Progenitor cell of endocrine pancreas (in vitro differentiated cells): ENCODE measurements at regions not wholly inside any gene's neighbourhood (a gene's known extent, or its start where the extent isn't known, plus 50 kb on each side); places are given as distances from the start of the nearest gene placed in this dataset.

ENCODE experiments used
- DNase-seq: peaks from one replicate; pipeline ENCODE4 v3.0.0; 2021; ENCODE audit warnings: low spot score; ENCODE audit not compliant: unreplicated experiment
- H3K27ac Mint-ChIP-seq: 2 replicates; pipeline ENCODE4 v1.8.0; 2021; ENCODE audit warnings: mild to moderate bottlenecking, moderate library complexity, mixed read lengths
- H3K27me3 Mint-ChIP-seq: 2 replicates; pipeline ENCODE4 v1.8.0; 2021; ENCODE audit warnings: mixed read lengths
- H3K36me3 Mint-ChIP-seq: 2 replicates; pipeline ENCODE4 v1.8.0; 2022; ENCODE audit warnings: mixed read lengths; ENCODE audit not compliant: insufficient read depth
- H3K4me1 Mint-ChIP-seq: 2 replicates; pipeline ENCODE4 v1.8.0; 2021; ENCODE audit warnings: low read depth, mixed read lengths
- H3K4me3 Mint-ChIP-seq: 2 replicates; pipeline ENCODE4 v1.8.0; 2021; ENCODE audit warnings: low read depth, mild to moderate bottlenecking, moderate library complexity, mixed read lengths
- H3K9me3 Mint-ChIP-seq: 2 replicates; pipeline ENCODE4 v1.8.0; 2021; ENCODE audit warnings: low read depth, mixed read lengths
- TF ChIP-seq, protein P1 (sequence below): fragments of 200-600 bp; sonication (generic); IDR thresholded peaks from one replicate; pipeline ENCODE4 v1.5.0; 2021; ENCODE audit warnings: antibody characterized with exemption, mild to moderate bottlenecking; ENCODE audit not compliant: unreplicated experiment

- no peaks in the 10 kb centered on the region for H3K27me3 Mint-ChIP-seq
- no peak overlapping the region for H3K27ac Mint-ChIP-seq
- H3K4me3 Mint-ChIP-seq = no peak overlapping the region
- H3K4me1 Mint-ChIP-seq = no peaks in the 10 kb centered on the region
- no peak for DNase-seq
- TF ChIP-seq, protein P1, sequence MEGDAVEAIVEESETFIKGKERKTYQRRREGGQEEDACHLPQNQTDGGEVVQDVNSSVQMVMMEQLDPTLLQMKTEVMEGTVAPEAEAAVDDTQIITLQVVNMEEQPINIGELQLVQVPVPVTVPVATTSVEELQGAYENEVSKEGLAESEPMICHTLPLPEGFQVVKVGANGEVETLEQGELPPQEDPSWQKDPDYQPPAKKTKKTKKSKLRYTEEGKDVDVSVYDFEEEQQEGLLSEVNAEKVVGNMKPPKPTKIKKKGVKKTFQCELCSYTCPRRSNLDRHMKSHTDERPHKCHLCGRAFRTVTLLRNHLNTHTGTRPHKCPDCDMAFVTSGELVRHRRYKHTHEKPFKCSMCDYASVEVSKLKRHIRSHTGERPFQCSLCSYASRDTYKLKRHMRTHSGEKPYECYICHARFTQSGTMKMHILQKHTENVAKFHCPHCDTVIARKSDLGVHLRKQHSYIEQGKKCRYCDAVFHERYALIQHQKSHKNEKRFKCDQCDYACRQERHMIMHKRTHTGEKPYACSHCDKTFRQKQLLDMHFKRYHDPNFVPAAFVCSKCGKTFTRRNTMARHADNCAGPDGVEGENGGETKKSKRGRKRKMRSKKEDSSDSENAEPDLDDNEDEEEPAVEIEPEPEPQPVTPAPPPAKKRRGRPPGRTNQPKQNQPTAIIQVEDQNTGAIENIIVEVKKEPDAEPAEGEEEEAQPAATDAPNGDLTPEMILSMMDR = no peak
- no peaks in the 10 kb centered on the region for H3K36me3 Mint-ChIP-seq
- H3K9me3 Mint-ChIP-seq = peaks cover 4% of the 10 kb centered on the region
Measured at GRCh38 chr3:176079785-176080184, 1117.5 kb downstream of the TBL1XR1 start.

- H3K4me3 Mint-ChIP-seq = no peak overlapping the region
- H3K36me3 Mint-ChIP-seq = no peaks in the 10 kb centered on the region
- H3K9me3 Mint-ChIP-seq = peaks cover 4% of the 10 kb centered on the region
- TF ChIP-seq, protein P1 = no peak
- H3K27me3 Mint-ChIP-seq = no peaks in the 10 kb centered on the region
- no peaks in the 10 kb centered on the region for H3K4me1 Mint-ChIP-seq
- H3K27ac Mint-ChIP-seq = no peak overlapping the region
- DNase-seq = no peak
Measured at GRCh38 chr3:176078906-176079305, 1118.4 kb downstream of the TBL1XR1 start.

DNA sequence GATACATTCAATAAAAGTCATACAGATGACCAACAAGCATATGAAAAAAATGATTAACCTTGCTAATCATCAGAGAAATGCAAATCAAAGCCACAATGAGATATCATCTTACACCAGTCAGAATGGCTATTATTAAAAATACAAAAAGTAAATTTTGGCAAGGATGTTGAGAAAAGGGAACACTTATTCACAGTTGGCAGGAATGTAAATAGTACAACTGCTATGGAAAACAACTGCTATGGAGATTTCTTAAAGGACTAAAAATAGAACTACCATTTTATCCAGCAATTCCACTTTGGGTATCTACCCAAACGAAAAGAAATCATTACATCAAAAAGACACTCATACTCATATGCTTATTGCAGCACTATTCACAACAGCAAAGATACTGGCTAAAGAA is 1121.8 kb downstream of the TBL1XR1 start:
- DNase-seq = no peak
- Mint-ChIP-seq H3K27ac (no peak overlapping the region), H3K9me3 (peaks cover 10% of the 10 kb centered on the region), H3K27me3 (no peaks in the 10 kb centered on the region), H3K4me1 (no peaks in the 10 kb centered on the region), H3K36me3 (no peaks in the 10 kb centered on the region), H3K4me3 (no peak overlapping the region)
- TF ChIP-seq, protein P1 = no peak

DNA sequence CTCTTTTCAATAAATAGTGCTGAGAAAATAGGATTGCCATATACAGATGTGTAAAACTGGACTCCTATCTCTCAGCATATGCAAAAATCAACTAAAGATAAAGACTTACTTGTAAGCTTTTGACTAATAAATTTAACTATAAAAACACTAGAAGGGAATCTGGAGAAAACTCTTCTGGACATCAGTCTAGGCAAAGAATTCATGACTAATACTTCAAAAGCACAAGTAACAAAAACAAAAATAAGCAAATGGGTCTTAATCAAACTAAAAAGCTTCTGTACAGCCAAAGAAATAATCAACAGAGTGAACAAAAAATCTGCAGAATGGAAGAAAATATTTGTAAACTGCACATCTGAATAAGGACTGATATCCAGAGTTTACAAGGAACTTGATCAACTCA is 1122.2 kb downstream of the TBL1XR1 start:
- Mint-ChIP-seq H3K27me3 (no peaks in the 10 kb centered on the region), H3K4me3 (no peak overlapping the region), H3K4me1 (no peaks in the 10 kb centered on the region), H3K36me3 (no peaks in the 10 kb centered on the region), H3K9me3 (peaks cover 7% of the 10 kb centered on the region), H3K27ac (no peak overlapping the region)
- no peak for DNase-seq
- TF ChIP-seq, protein P1 = no peak

- TF ChIP-seq, protein P1 = no peak
- Mint-ChIP-seq H3K9me3 (peaks cover 7% of the 10 kb centered on the region), H3K4me3 (no peak overlapping the region), H3K27me3 (no peaks in the 10 kb centered on the region), H3K27ac (no peak overlapping the region), H3K36me3 (no peaks in the 10 kb centered on the region), H3K4me1 (no peaks in the 10 kb centered on the region)
- no peak for DNase-seq
Measured at GRCh38 chr3:176074096-176074495, 1123.2 kb downstream of the TBL1XR1 start.

GRCh38 chr3:176071943-176072342 is 1125.3 kb downstream of the TBL1XR1 start:
- Mint-ChIP-seq H3K4me3 (no peak overlapping the region), H3K4me1 (no peaks in the 10 kb centered on the region), H3K9me3 (peaks cover 7% of the 10 kb centered on the region), H3K36me3 (no peaks in the 10 kb centered on the region), H3K27me3 (no peaks in the 10 kb centered on the region), H3K27ac (no peak overlapping the region)
- DNase-seq = no peak
- TF ChIP-seq, protein P1 = no peak
